ENCODE measurements at regions not wholly inside any gene's neighbourhood (a gene's known extent, or its start where the extent isn't known, plus 50 kb on each side); places are given as distances from the start of the nearest gene placed in this dataset.

- no peak for TF ChIP-seq YY1 (IDR thresholded peaks at IDR 0.05; ENCODE audit: insufficient read depth, insufficient replicate concordance, low read depth, low read length)
- TF ChIP-seq ZNF121 (CRISPR knock-in tag; IDR thresholded peaks at IDR 0.05) = no peak
- no peak for TF ChIP-seq TRIM24 (CRISPR knock-in tag; IDR thresholded peaks at IDR 0.05)
- TF ChIP-seq BCLAF1 (IDR thresholded peaks at IDR 0.05) = no peak
- no peak for TF ChIP-seq EZH2 (conservative IDR thresholded peaks at IDR 0.05; ENCODE audit: low read depth, low read length)
- TF ChIP-seq KDM1A (CRISPR knock-in tag; IDR thresholded peaks at IDR 0.05) = no peak
Measured at GRCh38 chr7:17230099-17230807, 68.2 kb upstream of the AHR start.

Data from HepG2 (cell line).